Stimulated activated naive CD8-positive, alpha-beta T cell treated with anti-CD3 and anti-CD28 coated beads, Interleukin-15, amount 100 ng/mL, for 72 hours (primary cell): ENCODE measurements at regions not wholly inside any gene's neighbourhood (a gene's known extent, or its start where the extent isn't known, plus 50 kb on each side); places are given as distances from the start of the nearest gene placed in this dataset.

Experiments
- ATAC-seq: fragments of 150-1000 bp; cut with Tn5 transposase; 2 replicates; pipeline ENCODE4 v1.10.0; 2021; ENCODE audit warnings: mild to moderate bottlenecking, moderate library complexity
- DNase-seq, 2 donors: peaks; one replicate each; pipeline ENCODE4 v3.0.0; 2021 to 2022
- H3K27ac Mint-ChIP-seq, 2 donors: one replicate each; pipeline ENCODE4 v1.8.0; 2022; ENCODE audit warnings: mild to moderate bottlenecking in 2 of 2, mixed read lengths in 2 of 2, moderate library complexity in 2 of 2
- H3K27me3 Mint-ChIP-seq: one replicate; pipeline ENCODE4 v1.8.0; 2022; ENCODE audit warnings: mixed read lengths
- H3K4me1 Mint-ChIP-seq: one replicate; pipeline ENCODE4 v1.8.0; 2022; ENCODE audit warnings: mild to moderate bottlenecking, mixed read lengths
- H3K4me3 Mint-ChIP-seq, 2 donors: one replicate each; pipeline ENCODE4 v1.8.0; 2022; ENCODE audit warnings: mild to moderate bottlenecking in 2 of 2, mixed read lengths in 2 of 2, moderate library complexity in 1 of 2
- H3K9me3 Mint-ChIP-seq, 2 donors: one replicate each; pipeline ENCODE4 v1.8.0; 2022; ENCODE audit warnings: mixed read lengths in 2 of 2

- ATAC-seq: no peak
- Mint-ChIP-seq H3K4me3 (no peak overlapping the region), H3K9me3 (peaks cover 0 to 10% of the 10 kb centered on the region in 2 donors), H3K27ac (no peak overlapping the region), H3K27me3 (peaks cover 16% of the 10 kb centered on the region), H3K4me1 (no peaks in the 10 kb centered on the region)
- no peak for DNase-seq
Observed at GRCh38 chr9:135230817-135231520, 143.5 kb downstream of the OLFM1 start.

DNA sequence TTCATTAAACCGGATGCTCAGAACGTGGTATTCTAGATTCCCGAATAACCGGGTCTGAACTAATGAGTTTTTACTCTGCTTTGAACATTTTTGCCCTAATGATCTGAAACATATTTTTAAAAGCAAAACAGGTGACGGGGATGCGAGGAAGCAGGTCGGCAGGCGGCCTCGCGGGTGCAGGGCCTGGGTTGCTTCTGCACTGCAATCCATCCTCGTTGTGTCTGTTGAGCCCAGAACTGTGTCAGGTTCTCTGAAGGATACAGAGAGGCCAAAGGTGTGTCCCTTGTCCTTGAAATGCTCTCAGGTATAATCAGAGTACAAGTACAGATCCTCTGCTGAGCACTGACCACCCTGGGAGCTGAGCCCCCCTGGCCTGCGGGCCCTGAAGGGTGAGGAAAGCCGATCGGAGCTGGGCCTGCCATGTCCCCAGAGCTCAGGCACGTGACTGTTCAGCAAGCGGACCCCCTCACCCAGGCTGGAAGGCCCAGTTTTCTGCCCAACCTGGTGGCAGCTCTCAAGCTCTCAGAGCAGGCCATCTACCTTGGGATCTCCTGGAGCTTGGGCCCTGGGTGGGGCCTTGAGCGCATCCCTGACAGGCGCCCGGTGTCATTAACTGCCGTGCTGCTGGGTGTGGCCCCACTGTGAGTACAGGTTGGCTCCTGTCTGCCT lies 151.8 kb downstream of the OLFM1 start:
- no peak for ATAC-seq
- Mint-ChIP-seq H3K9me3 (no peaks in the 10 kb centered on the region), H3K4me1 (no peaks in the 10 kb centered on the region), H3K27ac (no peak overlapping the region), H3K27me3 (no peaks in the 10 kb centered on the region), H3K4me3 (no peak overlapping the region)
- no peak for DNase-seq

DNA sequence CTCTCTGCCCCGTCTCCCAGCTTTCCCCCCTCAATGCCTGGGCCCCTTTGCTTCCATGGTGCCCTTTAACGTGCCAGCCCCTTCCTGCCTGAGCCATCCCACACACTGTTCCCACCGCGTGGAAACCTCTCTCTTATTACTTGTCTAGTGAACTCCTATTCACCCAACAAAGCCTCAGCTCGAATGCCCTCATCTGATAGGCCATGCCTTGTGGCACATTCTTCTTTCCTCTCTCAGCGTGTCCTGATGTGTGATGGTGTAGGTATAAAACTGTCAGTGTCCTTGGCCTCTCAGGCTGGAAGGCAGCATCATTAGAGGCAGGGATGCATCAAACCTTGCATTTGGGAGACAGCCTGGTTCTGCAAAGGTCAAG lies 152.3 kb downstream of the OLFM1 start:
- no peaks in the 10 kb centered on the region for H3K9me3 Mint-ChIP-seq
- DNase-seq (no peak), ATAC-seq (no peak)
- peak overlapping the region in 1 of 2 donors; percentile 28 for H3K27ac Mint-ChIP-seq
- H3K4me1 Mint-ChIP-seq: no peaks in the 10 kb centered on the region
- H3K27me3 Mint-ChIP-seq: peaks cover 2% of the 10 kb centered on the region
- no peak overlapping the region for H3K4me3 Mint-ChIP-seq

- DNase-seq: no peak
Observed at GRCh38 chr9:135240222-135240621, 152.8 kb downstream of the OLFM1 start.

GRCh38 chr9:135240871-135241311 lies 153.4 kb downstream of the OLFM1 start:
- H3K27me3 Mint-ChIP-seq: peaks cover 13% of the 10 kb centered on the region
- no peak for ATAC-seq
- no peaks in the 10 kb centered on the region for H3K9me3 Mint-ChIP-seq
- no peak overlapping the region for H3K4me3 Mint-ChIP-seq
- H3K27ac Mint-ChIP-seq: no peak overlapping the region
- no peaks in the 10 kb centered on the region for H3K4me1 Mint-ChIP-seq
- no peak for DNase-seq

More at GRCh38 chr9:135240222-135240621, 152.8 kb downstream of the OLFM1 start:
- H3K4me1 Mint-ChIP-seq: no peaks in the 10 kb centered on the region
- H3K27ac Mint-ChIP-seq: no peak overlapping the region
- H3K4me3 Mint-ChIP-seq: no peak overlapping the region
- peaks cover 7% of the 10 kb centered on the region for H3K27me3 Mint-ChIP-seq
- H3K9me3 Mint-ChIP-seq: no peaks in the 10 kb centered on the region
- ATAC-seq: no peak

GRCh38 chr9:135241381-135242048 lies 154.0 kb downstream of the OLFM1 start:
- ATAC-seq (no peak), DNase-seq (no peak)

DNA sequence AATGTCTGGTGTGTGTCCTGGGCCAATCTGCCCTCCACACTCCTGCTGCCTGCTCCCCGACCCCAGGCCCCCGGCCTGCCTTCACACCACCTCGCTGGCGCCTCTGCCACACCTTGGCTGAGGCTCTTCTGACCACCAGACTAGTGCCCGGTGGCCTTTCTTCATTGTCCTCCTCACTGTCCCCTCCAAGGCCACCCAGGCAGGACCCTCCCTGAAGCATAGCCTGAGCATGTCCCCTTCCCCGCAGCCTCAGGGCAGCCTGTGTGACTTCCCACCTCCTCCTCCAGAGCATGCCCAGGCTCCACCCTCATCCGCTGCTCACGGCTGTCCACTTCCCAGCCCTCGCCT lies 154.6 kb downstream of the OLFM1 start:
- no peak overlapping the region for H3K4me3 Mint-ChIP-seq
- ATAC-seq: no peak

More at GRCh38 chr9:135241381-135242048, 154.0 kb downstream of the OLFM1 start:
- peaks cover 19% of the 10 kb centered on the region for H3K27me3 Mint-ChIP-seq
- no peak overlapping the region for H3K27ac Mint-ChIP-seq
- no peak overlapping the region for H3K4me3 Mint-ChIP-seq
- H3K9me3 Mint-ChIP-seq: no peaks in the 10 kb centered on the region
- H3K4me1 Mint-ChIP-seq: no peaks in the 10 kb centered on the region

DNA sequence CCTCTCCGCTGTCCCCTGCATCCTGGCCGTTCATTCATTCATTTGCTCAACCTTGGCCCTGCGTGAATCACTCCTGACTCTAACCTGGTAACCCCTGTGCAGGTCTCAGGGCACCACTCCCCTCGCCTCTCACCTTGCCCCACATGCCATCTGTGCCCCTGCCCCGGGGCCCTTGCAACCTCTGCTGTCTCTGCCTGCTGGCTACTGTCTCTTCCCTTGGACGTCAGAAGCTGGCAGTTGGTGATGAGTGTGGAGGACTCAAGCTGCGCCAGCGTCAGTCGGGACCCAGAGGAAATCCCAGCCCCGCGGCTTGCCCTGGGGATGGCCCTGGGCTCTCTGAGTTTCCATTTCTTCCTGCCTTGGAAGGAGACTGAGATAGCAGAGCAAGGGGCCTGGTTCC lies 154.9 kb downstream of the OLFM1 start:
- H3K27me3 Mint-ChIP-seq: peaks cover 28% of the 10 kb centered on the region
- no peak for ATAC-seq
- H3K4me3 Mint-ChIP-seq: no peak overlapping the region
- H3K27ac Mint-ChIP-seq: peak overlapping the region in 1 of 2 donors; percentile 69
- no peaks in the 10 kb centered on the region for H3K4me1 Mint-ChIP-seq
- H3K9me3 Mint-ChIP-seq: no peaks in the 10 kb centered on the region
- DNase-seq: no peak

More for the DNA sequence above, 154.6 kb downstream of the OLFM1 start:
- no peaks in the 10 kb centered on the region for H3K4me1 Mint-ChIP-seq
- DNase-seq: no peak
- H3K9me3 Mint-ChIP-seq: no peaks in the 10 kb centered on the region
- peak overlapping the region in 1 of 2 donors; percentile 69 for H3K27ac Mint-ChIP-seq
- peaks cover 25% of the 10 kb centered on the region for H3K27me3 Mint-ChIP-seq

DNA sequence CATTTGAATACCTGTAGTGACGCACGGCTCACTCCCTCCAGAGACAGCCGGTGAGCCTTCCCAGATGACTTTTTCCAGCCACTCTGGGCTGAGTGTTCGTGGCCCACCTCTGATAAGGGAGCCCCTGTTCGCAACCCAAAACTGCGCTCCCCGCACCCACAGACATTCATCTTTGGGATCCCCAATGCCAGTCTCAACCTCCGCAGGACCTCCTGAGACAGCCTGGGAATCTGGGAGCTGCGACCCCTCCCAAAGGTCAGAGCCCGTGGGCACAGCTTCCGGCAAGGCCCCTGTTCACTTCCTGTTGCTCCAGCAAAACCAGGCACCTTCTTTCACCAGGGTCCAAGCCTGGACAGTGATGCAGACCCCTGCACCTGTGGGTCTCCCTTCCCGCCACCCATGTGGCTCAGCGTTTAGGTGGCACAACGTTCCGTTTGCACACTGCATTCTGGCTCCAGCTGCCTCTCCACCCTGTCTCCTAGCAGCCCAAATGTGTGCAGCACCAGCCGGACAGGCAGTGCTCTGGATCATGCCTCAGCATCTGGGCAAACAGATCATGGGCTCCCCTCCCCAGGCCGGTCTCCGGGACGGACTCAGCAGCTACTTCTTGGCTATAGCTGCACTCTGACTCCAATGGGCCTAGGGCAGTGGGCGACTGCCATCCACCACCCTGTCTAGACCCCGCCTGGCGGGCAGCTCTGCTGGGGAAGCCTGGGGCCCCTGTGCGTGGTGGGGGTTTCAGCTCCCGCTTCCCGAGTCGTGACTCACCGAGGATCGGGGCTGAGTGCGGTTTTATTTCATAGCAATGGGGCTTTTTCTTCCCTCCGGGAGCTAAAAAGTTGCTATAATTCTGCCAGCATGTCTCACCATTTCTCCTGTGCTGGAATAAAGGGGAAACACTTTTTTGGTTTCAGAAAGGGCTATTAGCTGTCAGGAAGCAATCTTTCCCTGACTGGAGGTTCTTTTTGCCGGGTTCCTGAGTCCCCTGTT lies 156.0 kb downstream of the OLFM1 start:
- peaks cover 34% of the 10 kb centered on the region for H3K27me3 Mint-ChIP-seq
- H3K4me1 Mint-ChIP-seq: no peaks in the 10 kb centered on the region
- no peak overlapping the region for H3K27ac Mint-ChIP-seq
- H3K4me3 Mint-ChIP-seq: no peak overlapping the region
- no peaks in the 10 kb centered on the region for H3K9me3 Mint-ChIP-seq
- ATAC-seq: no peak
- no peak for DNase-seq

GRCh38 chr9:135244271-135245221 lies 157.1 kb downstream of the OLFM1 start:
- DNase-seq (no peak), ATAC-seq (no peak)
- Mint-ChIP-seq H3K27me3 (peaks cover 35% of the 10 kb centered on the region), H3K27ac (no peak overlapping the region), H3K9me3 (no peaks in the 10 kb centered on the region), H3K4me1 (no peaks in the 10 kb centered on the region), H3K4me3 (no peak overlapping the region)

- DNase-seq (no peak), ATAC-seq (no peak)
- H3K4me3 Mint-ChIP-seq: no peak overlapping the region
- H3K4me1 Mint-ChIP-seq: no peaks in the 10 kb centered on the region
- H3K27ac Mint-ChIP-seq: no peak overlapping the region
- H3K9me3 Mint-ChIP-seq: no peaks in the 10 kb centered on the region
- H3K27me3 Mint-ChIP-seq: peaks cover 43% of the 10 kb centered on the region
Observed at GRCh38 chr9:135245482-135246247, 158.2 kb downstream of the OLFM1 start.

DNA sequence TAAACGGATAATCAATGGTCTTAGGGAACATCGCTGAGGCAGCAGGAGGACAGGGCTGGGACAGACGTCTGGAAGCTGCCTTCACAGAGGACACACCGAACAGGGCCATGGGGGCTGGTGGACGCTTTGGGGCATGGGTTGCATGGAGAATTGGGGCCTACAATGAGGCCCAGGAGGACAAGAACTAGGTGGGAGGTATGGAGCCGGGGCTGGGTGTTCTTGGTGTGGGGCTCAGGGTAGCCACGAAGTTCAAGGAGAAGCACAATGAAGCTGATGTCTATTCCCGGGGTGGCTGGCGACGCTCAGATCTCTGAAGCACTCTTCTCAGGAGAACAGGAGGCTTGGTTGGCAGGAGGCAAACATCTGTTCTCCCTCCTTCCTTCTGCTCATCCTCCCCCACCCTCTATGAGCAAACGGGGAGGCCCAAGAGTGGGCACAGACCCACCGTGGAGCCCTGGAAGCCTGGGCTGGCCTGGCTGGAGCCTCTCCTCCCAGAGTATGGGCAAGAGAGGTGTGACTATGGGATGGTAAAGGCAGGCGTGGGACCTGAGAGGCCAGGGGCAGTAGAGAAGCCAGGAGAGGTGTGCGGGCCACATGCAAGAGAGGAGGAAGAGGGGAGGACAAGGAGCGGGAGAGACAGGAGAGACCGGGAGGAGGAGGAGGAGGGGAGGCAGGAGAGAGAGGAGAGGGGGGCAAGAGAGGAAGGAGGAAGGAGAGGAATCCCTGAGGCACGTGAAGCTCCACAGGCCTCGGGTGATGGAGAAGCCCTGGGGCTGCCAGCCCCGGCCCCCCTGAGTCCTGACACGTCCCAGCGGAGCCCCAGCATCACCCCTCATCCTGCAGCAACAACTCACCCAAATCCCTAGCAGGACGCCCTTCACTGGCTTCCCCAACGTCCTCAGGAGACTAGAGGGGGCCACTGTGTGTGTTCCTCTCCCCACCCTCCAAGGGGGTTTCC lies 159.1 kb downstream of the OLFM1 start:
- no peak for ATAC-seq
- no peak overlapping the region for H3K4me3 Mint-ChIP-seq
- peaks cover 43% of the 10 kb centered on the region for H3K27me3 Mint-ChIP-seq

More for the DNA sequence above, 159.1 kb downstream of the OLFM1 start:
- no peak for DNase-seq
- Mint-ChIP-seq H3K4me1 (no peaks in the 10 kb centered on the region), H3K9me3 (no peaks in the 10 kb centered on the region), H3K27ac (peak overlapping the region; percentile 45 to 81)
